GM21381 (cell line): ENCODE measurements at regions not wholly inside any gene's neighbourhood (a gene's known extent, or its start where the extent isn't known, plus 50 kb on each side); places are given as distances from the start of the nearest gene placed in this dataset.

Experiments
- ATAC-seq: cut with Tn5 transposase; IDR thresholded peaks from one replicate; pipeline ENCODE4 v1.9.1; 2021; ENCODE audit warnings: mild to moderate bottlenecking, moderate library complexity; ENCODE audit not compliant: unreplicated experiment

DNA sequence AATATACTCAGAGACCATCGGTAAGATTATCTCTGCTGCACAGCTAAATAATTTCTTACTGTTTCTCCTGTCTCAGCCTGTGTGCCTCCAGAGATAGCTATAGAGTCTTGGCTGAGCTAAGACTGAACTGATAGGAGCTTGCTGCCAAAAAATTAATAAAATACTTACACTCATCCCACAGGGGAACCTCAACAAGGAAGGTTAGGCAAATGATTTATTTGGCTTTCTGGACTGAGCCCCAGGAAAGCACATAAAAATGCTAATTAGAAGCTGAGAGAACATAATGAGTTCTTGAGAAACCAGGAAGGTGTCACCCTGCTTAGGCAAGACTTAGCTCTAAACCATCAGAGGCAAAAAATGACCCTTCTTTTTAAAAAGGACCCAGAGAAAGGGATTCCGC lies 534.5 kb downstream of the TNS3 start:
- no peak for ATAC-seq

DNA sequence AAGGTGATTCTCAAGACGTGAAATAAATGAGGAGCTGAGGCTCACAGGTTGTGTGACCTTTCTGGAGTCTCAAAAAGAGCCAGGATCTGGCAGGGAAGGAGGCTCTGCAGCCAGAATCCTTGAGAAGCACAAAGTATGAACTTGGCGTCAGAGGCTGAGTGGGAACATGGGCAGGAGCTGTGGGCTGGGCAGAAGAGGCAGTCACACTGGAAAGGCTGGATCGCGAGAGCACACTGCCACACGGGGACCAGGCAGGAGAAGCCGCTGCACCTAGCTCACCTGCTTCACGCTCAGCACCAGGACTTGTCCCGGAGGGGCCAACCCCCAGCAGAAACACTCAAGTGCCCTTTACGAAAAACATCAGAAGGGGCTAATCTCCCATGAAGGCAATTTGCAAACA lies 535.0 kb downstream of the TNS3 start:
- ATAC-seq, result no peak

DNA sequence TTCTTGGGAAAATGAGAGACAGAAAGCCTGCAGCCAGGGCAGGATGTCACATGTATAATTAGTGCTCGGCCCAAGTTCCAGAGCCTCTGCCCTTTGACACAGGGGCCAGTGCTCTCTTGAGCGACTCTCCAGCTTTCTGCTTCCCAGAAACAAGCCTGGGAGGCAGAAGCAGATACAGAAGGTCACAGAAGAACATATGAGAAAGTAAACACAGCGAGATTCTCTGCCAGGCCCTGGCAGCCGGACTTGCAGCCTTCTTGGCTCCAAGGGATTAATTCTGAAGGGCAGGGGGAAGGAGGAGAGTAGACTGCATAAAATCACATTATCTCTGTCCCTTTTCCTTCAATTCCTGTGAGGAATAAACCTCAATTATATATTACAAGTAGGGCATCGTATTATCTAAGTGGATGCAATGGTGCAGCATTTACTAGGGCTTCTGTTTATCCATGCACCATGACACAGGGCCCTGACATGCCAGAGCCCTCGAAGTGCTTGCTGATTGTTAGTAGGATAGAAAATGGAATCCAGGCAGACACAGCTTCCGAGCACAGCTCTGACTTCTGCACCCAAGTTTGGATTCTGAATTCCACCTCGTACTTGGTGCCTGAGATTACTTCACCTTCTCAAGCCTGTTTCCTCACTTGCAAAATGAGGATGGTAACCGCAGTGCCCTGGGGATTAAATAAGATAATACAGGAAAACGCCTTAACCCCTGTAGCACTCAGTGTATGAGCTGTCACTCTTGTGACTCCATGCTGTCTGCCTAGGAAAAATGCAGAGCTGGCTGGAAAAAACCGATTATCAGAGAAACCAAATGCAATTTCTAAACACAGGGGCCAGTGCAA lies 536.5 kb downstream of the TNS3 start:
- no peak for ATAC-seq

DNA sequence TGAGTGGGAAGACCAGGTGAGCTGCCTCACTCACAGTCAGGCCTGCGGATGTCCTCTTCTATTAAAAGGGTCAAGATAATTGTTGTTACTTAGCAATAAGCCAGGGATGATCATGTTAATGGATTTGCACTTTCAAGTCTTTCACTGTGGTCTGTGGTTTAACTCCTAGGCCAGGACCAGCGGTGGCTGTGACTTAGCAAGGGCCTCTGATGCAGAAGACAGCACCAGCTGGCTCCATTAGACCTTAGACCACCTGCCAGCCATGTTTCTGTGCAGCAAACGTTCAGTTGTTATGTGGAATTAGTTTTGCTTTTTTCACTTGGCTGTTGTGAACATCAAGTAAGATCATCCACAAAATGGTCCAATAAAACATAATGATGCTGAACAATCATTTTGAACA lies 537.3 kb downstream of the TNS3 start:
- no peak for ATAC-seq

DNA sequence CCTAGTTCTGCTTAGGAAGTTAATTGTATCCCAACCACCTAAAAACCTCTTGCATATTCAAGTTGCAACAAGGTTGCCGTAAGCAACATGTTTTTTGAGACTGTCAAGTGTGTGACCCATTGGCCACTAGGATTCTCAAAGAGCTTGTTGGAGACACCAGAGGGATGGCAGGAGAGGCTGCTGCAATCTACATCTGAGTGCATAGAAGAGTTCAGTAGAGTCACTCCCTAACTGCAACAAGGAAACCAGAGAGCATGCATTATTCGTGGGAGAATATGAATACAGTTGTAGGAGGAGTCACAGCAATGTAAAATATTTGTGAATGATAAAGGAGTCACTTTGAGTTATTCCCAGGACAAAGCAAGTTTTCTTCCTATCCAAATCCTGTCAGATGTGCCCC lies 538.6 kb downstream of the TNS3 start:
- ATAC-seq, result no peak

DNA sequence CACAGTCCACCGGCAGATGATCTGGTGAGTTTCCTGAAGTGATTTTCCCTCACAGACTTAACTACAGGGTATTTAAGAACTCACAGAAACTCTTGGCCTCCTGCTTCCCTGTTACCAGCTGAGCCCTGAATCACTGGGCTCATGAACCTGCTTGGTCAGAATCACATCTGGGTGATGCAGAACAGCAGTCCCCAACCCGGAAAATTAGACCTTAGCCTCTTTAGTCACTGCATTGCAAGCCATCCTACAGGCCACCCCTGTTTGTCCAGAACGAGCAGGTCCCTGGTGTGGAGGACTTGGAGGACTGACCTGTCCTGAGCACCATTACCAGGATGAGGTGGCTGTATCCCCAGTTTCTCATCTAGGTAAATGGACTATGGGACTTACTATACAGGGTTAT lies 539.2 kb downstream of the TNS3 start:
- ATAC-seq, result no peak

DNA sequence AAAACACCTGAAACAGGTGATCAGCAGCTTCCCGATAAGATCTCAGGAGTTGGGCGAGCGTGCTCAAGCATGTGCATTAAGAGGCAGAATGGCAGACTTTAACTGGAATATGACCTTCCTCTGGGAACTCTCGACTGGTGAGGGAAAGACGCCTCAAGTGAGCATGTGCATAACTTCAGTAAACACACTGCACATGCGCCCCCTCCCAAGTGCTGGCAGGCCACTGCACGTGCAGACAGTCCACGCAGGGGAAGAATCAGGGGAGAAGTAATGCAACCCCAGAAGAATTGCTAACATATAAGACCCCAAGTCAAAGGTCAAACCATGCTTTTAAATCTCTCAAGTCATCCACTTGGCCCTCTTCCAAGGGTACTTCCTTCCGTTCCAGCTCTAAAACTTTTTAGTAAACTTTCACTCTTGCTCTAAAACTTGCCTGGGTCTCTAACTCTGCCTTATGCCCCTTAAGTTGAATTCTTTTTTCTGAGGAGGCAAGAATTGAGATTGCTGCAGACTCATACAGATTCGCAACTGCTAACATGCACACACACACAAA lies 541.0 kb downstream of the TNS3 start:
- ATAC-seq, result no peak

DNA sequence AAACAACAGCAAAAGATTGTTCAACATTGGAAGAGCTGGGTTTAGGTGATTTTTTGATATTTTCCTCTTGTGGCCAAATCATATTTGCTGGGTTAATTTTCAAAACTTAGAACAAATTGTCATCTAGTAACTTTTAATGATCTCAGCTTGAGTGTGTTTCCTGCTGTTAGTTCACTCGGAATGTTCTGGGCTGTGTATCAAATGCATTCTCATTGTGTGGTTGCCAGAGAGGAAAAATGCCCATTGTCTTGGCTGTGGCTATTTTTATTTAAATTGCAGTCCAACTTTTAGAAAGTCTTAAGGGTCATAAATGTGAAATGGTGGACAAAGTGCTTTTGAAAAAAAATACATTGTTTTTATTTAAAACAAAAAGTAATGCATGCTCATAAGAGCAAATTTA lies 542.0 kb downstream of the TNS3 start:
- ATAC-seq, result no peak

DNA sequence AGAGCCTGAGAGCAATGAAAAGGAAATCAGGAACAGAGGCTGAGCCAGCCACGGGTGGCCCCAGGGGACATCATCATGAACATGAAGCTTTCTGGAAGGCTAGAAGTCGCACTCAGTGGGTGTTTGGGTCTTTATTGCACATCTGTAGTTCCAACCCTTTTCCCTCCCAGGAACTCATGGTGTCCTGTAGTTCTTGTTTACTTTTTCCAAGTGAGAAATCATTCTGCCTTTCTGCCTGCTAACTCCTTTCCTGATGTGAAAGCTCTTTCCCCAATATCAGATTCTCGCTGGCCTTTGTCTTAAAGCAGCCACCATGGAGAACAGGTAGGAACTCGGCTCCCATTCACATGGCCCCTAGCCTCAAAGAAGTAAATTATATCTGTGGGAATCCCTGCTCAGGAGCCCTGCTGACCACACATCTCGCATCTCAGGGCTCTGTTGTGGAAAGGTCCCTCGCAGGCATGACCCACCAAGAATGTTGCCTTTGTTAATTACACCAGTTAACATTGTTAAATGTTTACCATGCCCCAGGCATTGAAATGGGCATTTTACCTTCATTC lies 542.7 kb downstream of the TNS3 start:
- ATAC-seq, result no peak

DNA sequence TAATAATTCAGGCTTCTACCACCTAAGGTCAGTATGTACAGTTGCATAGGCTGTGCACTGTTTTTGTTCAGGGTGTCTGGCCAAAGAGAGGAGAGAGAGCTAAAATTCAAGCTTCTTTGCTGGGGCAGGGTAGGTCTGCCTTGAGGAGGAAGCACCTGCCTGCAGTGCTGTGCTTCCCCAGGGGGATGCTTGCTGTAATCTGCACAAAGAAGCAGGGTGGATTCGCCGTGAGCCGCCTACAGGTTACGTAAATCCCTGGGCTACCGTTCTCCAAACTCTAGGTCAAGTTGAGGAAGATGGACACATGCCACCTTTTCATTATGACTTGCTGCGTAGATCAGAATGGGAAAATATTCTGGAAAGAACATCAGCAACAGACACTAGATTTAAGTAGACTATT lies 543.3 kb downstream of the TNS3 start:
- no peak for ATAC-seq

DNA sequence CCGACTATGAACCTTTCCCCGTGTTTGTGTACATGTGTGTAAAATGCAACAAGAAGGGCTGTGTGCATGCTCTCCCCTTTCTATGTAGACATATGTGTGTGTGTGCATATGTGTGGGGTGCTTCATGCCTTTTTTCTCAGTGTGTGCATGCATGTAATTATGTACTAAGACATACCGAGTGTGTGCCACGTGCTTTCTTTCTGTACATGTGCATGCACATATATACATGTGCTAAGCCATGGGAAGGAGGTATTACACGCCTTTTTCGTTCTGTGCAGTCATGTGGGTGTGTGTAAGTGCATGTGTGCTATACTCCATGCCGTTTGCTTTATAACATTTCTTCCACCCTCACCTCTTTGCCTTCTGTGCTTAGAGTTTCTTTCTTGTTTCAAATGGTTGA lies 544.3 kb downstream of the TNS3 start:
- no peak for ATAC-seq

DNA sequence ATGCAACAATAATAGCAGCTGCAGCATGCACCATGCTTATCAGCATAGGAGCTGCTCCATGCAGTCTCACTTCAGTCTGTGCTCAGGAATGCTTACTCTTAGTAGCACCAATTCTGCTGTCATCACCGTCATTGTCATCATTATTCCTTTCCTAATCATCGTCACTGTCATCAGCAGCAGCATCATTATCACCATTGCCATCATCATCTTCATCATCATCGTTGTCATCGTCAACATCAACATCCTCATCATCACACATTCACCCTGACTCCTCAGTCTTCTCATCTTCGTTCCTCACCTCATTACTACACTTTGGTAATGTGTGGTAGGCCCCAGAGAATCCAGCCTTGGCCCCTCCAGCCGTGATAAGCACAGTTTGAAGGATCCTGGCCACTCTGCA lies 545.0 kb downstream of the TNS3 start:
- ATAC-seq, result no peak

DNA sequence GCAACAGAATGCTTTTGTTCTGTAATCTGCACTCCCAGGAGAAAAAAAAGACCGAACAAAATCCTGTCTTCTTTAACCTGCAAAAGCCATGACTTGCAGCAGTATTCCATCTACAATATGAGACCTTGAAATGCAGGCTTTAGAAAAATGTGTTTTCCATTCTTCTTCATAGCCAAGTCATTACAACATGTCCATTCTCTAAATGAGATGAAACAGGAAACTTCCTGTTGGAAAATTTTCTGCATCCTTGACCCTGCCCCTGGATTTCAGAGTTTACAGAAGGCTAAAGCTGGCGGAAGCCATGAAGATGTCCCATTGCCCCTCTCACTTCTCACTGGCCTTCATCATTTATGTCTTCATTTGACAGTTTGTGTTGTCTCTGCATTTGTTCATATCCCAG lies 546.4 kb downstream of the TNS3 start:
- ATAC-seq, result no peak

DNA sequence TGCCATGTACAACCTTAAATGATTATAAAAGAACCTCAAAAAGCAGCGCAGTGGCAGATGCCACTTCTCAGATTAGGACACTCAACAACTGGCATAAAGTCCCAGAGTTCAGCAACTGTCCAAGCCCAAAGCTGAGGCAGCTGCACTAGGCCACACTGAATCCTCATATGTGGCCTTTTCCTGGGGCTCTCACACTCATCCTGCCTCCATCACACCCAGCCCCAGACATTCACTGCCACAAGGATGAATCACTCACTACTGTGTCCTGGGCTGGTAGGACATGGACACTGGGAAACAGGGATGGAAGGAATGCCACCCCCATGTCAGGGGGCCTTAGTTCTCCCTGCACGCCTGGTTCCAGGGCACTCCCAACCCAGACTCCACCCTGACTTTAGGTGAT lies 547.7 kb downstream of the TNS3 start:
- ATAC-seq, result no peak

DNA sequence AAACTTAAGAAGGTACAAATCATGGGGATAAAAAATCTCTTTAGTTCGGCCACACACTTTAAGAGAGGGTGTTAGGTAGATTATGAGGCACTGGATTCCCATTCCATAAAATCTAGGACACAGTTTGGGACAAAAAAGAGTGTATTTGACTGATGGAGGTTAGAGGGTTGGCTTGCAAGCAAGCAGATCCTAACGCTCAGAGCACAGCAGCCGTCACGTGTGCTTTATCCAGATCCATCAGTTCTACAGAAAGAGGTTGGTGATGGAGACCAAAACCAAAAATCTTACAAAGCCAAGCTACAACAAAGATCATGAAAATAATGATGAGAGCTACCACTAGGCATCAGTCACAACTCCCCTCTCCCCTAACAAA lies 549.4 kb downstream of the TNS3 start:
- no peak for ATAC-seq

DNA sequence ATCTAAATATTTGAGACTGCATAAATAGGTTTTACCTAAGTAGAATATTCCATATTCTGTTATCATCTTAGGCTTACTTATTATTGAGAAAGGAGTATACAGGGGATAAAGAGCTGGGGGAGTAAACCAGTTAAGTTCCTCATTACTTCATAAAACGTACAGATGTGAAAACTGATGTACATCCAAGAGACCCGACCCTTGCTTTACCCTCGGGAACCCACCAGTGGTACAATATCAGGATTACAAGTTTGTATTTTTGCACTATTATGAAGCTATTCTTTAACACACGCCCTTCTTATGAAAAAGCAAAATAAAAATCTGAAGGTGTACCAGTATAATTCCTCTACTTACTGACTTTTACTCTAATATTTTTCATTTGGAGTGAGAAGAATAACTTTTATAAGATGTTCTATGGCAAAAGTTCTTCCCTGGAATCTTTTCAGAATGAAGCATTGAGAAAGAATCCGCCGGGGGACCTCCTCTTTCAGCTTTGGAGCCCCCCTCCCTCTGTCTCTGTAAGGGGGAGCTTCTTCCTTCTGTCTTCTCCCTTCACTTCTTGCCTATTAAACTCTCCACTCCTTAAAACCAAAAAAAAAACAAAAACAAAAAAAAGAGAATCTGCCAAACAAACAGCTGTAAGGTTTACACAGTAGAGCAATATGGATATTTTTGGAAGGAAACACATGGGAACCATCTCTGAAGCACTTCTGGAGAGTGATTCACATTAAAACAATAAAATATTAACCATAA lies 550.0 kb downstream of the TNS3 start:
- no peak for ATAC-seq

DNA sequence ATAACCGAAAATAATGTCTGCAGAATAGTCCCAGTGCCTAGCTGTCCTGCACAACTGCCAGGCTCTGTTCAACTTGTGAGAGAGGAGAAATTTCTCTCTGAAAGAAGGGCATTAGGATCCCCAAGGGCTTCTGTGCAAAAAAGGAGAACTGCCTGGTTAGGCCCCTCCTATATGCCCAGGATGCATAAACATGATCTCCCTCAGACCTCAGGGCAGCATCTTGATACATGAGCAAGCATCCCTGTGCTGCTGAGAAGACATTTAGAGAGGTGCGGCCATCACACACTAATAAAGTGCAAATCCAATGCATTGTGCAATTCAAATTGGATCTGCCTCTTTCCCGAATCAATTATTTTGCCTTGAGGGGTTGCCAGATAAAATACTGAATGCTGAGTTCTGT lies 553.6 kb downstream of the TNS3 start:
- ATAC-seq, result no peak

DNA sequence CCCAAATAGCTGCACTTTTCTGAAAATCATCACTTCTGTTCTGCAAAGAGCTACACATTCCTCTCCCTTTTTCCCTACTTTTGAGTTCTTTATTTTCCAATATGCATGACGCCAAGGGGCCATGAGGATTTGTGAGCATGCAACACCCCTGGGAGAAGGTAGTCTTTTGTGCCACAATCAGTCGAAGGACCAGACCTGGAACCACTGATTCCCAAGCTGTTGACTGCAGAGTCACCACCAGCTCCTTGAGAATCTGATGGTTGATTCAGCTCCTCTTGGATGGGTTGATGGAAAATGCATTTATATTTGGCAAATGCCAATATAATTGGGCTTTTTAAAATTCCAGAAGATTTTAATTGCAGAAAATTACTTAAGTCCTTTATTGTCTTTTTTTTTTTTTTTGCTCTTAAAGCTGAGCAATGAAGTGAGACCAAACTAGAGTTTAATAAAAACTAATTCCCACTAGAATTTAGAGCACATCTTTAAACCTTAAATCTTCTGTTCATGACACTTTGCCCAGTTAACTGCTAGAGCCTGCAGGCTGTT lies 554.1 kb downstream of the TNS3 start:
- ATAC-seq, result no peak

DNA sequence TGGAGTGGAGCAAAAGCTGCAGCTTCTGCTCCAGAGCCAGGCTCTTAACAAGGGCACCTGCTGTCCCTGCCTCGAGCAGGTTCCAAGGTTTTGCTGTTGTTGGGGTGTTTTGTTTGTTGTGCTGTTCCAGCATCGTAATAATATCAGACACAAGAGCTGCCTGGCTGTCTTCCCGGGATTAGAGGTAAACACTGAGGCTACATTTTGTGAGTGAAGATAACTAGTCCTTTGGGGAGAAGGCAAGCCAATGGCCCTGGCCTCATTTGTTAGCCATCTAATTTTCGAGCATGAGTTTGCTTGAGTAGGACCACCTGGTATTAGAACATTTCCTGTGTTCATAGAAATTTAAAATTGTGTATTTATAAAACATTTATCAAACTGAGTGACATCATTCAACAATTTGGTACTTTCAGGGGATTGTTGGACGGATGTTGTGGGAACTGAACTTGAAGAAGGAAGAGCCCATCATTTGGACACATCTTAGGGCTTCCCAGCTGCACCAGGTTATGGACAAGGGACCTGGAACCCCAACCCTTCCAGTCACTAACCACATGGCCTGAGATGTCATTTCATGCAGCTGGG lies 555.0 kb downstream of the TNS3 start:
- ATAC-seq, result no peak

DNA sequence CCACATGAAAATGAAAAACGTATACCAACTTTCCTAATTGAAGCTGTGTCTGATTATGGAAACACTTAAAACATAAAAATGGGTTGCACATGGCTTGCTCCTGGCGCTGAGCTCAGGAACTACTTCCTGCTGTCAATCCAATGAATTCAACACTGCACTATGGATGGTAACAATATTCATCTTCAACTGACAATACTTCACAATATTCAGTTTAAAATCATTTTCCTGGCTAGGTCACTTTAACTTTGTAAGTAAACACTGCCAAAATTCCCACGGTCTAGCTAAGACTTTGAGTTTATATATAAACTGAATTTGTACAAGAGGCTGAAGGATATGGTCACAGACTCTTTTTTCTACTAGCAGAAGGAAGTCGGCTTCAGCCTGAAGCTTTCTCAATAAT lies 556.9 kb downstream of the TNS3 start:
- ATAC-seq, result no peak

DNA sequence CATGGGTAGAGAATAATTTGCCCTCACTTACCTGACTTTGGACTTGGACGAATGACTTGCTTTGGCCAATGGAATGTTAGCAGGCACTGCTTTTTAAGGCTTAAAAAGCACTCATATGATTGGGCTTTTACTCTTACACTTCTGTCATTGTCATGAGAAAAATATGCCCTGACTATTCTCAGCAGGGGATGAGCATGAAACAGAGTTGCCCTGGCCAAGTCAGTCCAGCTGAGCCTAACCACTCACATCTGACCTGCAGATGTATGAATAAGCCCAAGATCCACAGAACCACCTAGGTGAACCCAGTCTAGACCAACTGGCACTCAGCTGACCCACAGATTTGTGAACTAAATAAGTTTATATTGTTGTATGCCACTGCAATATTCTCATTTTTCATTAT lies 573.5 kb downstream of the TNS3 start:
- no peak for ATAC-seq
